ENCODE measurements at regions not wholly inside any gene's neighbourhood (a gene's known extent, or its start where the extent isn't known, plus 50 kb on each side); places are given as distances from the start of the nearest gene placed in this dataset.
A peak's percentile ranks its signal among the peaks of the same experiment; 100 is the strongest.

- TF ChIP-seq, protein P1, sequence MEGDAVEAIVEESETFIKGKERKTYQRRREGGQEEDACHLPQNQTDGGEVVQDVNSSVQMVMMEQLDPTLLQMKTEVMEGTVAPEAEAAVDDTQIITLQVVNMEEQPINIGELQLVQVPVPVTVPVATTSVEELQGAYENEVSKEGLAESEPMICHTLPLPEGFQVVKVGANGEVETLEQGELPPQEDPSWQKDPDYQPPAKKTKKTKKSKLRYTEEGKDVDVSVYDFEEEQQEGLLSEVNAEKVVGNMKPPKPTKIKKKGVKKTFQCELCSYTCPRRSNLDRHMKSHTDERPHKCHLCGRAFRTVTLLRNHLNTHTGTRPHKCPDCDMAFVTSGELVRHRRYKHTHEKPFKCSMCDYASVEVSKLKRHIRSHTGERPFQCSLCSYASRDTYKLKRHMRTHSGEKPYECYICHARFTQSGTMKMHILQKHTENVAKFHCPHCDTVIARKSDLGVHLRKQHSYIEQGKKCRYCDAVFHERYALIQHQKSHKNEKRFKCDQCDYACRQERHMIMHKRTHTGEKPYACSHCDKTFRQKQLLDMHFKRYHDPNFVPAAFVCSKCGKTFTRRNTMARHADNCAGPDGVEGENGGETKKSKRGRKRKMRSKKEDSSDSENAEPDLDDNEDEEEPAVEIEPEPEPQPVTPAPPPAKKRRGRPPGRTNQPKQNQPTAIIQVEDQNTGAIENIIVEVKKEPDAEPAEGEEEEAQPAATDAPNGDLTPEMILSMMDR (IDR thresholded peaks at IDR 0.05; ENCODE audit: unreplicated experiment) = no peak
- Mint-ChIP-seq H3K27me3 (no peaks in the 10 kb centered on the region), H3K36me3 (ENCODE audit: insufficient read depth) (peaks cover 4% of the 10 kb centered on the region), H3K27ac (no peak overlapping the region), H3K9me3 (ENCODE audit: low read depth) (no peaks in the 10 kb centered on the region), H3K4me3 (ENCODE audit: low read depth) (no peak overlapping the region), H3K4me1 (ENCODE audit: low read depth) (peaks cover 28% of the 10 kb centered on the region)
- no peak for DNase-seq (ENCODE audit: low spot score, unreplicated experiment)
Observed at GRCh38 chrX:16459008-16459407, 190.9 kb upstream of the S100G start.

GRCh38 chrX:16461968-16462367, 188.0 kb upstream of the S100G start:
- TF ChIP-seq, protein P1 (IDR thresholded peaks at IDR 0.05; ENCODE audit: unreplicated experiment) = no peak
- Mint-ChIP-seq H3K27me3 (no peaks in the 10 kb centered on the region), H3K36me3 (ENCODE audit: insufficient read depth) (peaks cover 4% of the 10 kb centered on the region), H3K4me1 (ENCODE audit: low read depth) (peaks cover 8% of the 10 kb centered on the region), H3K4me3 (ENCODE audit: low read depth) (no peak overlapping the region), H3K27ac (no peak overlapping the region), H3K9me3 (ENCODE audit: low read depth) (no peaks in the 10 kb centered on the region)
- no peak for DNase-seq (ENCODE audit: low spot score, unreplicated experiment)

DNA sequence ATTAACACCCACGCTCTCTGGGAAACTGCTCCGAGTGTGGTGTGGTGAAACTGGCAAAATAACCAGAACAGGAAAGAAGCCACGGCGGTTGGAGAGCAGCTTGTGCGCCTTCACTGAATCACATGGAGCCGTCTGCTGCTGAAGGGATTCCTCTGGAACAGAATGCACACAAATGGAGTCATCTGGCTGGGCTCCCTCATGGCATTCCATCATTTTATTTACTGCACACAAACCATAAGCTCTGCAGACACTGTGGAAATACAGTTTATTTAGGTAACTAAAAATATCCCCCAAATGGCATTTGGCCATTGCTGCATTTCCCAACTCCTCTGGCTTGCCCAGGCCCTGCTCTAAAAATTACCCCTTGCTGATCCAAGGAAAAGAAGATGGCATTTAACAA, 187.0 kb upstream of the S100G start:
- TF ChIP-seq, protein P1 (IDR thresholded peaks at IDR 0.05; ENCODE audit: unreplicated experiment) = no peak
- no peaks in the 10 kb centered on the region for H3K9me3 Mint-ChIP-seq (ENCODE audit: low read depth)
- H3K36me3 Mint-ChIP-seq (ENCODE audit: insufficient read depth) = peaks cover 4% of the 10 kb centered on the region
- DNase-seq (ENCODE audit: low spot score, unreplicated experiment) = no peak
- peaks cover 8% of the 10 kb centered on the region for H3K4me1 Mint-ChIP-seq (ENCODE audit: low read depth)
- H3K4me3 Mint-ChIP-seq (ENCODE audit: low read depth) = no peak overlapping the region
- H3K27ac Mint-ChIP-seq = no peak overlapping the region
- no peaks in the 10 kb centered on the region for H3K27me3 Mint-ChIP-seq

DNA sequence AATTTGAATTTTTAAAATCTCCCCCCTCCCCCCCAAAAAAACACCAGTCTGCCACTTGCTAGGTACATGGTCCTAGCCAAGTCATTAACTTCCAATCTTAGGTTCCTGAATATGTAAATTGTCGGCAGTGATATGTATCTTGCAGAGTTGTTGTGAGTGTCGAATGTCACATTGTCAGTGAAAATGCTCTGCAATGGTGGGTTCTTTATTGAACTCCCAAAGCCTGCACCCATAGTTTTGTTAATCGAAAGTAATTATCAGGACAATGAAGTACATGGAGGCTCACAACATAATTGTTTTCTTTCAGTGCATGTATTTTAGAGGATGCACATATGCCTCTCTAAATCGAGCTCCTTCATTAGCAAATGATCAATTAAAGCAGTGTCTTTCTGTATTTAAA, 185.6 kb upstream of the S100G start:
- Mint-ChIP-seq H3K4me3 (ENCODE audit: low read depth) (no peak overlapping the region), H3K27ac (peak overlapping the region; percentile 37), H3K4me1 (ENCODE audit: low read depth) (peaks cover 2% of the 10 kb centered on the region), H3K9me3 (ENCODE audit: low read depth) (no peaks in the 10 kb centered on the region), H3K36me3 (ENCODE audit: insufficient read depth) (peaks cover 2% of the 10 kb centered on the region), H3K27me3 (no peaks in the 10 kb centered on the region)
- TF ChIP-seq, protein P1 (IDR thresholded peaks at IDR 0.05; ENCODE audit: unreplicated experiment) = no peak
- DNase-seq (ENCODE audit: low spot score, unreplicated experiment) = no peak

- Mint-ChIP-seq H3K36me3 (ENCODE audit: insufficient read depth) (peaks cover 4% of the 10 kb centered on the region), H3K27me3 (no peaks in the 10 kb centered on the region), H3K27ac (peak overlapping the region; percentile 56), H3K9me3 (ENCODE audit: low read depth) (no peaks in the 10 kb centered on the region), H3K4me3 (ENCODE audit: low read depth) (no peak overlapping the region), H3K4me1 (ENCODE audit: low read depth) (peaks cover 2% of the 10 kb centered on the region)
- TF ChIP-seq, protein P1 (IDR thresholded peaks at IDR 0.05; ENCODE audit: unreplicated experiment) = no peak
- no peak for DNase-seq (ENCODE audit: low spot score, unreplicated experiment)
Observed at GRCh38 chrX:16465081-16465876, 184.7 kb upstream of the S100G start.

All from progenitor cell of endocrine pancreas (in vitro differentiated cells).